ENCODE measurements at regions not wholly inside any gene's neighbourhood (a gene's known extent, or its start where the extent isn't known, plus 50 kb on each side); places are given as distances from the start of the nearest gene placed in this dataset.

GRCh38 chr18:29012364-29012763 lies 835.4 kb upstream of the CDH2 start:
- H3K27me3 Mint-ChIP-seq: no peaks in the 10 kb centered on the region
- H3K9me3 Mint-ChIP-seq: peaks cover 2 to 3% of the 10 kb centered on the region in 2 donors
- ATAC-seq (replicated peaks): peak in 1 of 2 donors; percentile 12
- DNase-seq: no peak
- H3K36me3 Mint-ChIP-seq: no peaks in the 10 kb centered on the region
- H3K4me1 Mint-ChIP-seq: no peaks in the 10 kb centered on the region
- no peak overlapping the region for H3K27ac Mint-ChIP-seq
- H3K4me3 Mint-ChIP-seq: no peak overlapping the region

- Mint-ChIP-seq H3K36me3 (no peaks in the 10 kb centered on the region), H3K4me1 (no peaks in the 10 kb centered on the region), H3K27ac (no peak overlapping the region), H3K4me3 (no peak overlapping the region), H3K9me3 (peaks cover 0 to 2% of the 10 kb centered on the region in 2 donors), H3K27me3 (no peaks in the 10 kb centered on the region)
- DNase-seq: no peak
- no peak for ATAC-seq (replicated peaks)
Observed at GRCh38 chr18:29009250-29009803, 832.4 kb upstream of the CDH2 start.

GRCh38 chr18:29008809-29009208 lies 831.9 kb upstream of the CDH2 start:
- Mint-ChIP-seq H3K4me3 (no peak overlapping the region), H3K27ac (no peak overlapping the region), H3K27me3 (no peaks in the 10 kb centered on the region), H3K4me1 (no peaks in the 10 kb centered on the region), H3K9me3 (peaks cover 0 to 2% of the 10 kb centered on the region in 2 donors), H3K36me3 (no peaks in the 10 kb centered on the region)
- no peak for DNase-seq
- ATAC-seq (replicated peaks): no peak

GRCh38 chr18:29007986-29008654 lies 831.2 kb upstream of the CDH2 start:
- DNase-seq (no peak), ATAC-seq (replicated peaks) (no peak)
- Mint-ChIP-seq H3K9me3 (peaks cover 0 to 2% of the 10 kb centered on the region in 2 donors), H3K4me1 (no peaks in the 10 kb centered on the region), H3K27me3 (no peaks in the 10 kb centered on the region), H3K36me3 (no peaks in the 10 kb centered on the region), H3K27ac (no peak overlapping the region), H3K4me3 (no peak overlapping the region)

GRCh38 chr18:29004921-29005320 lies 828.0 kb upstream of the CDH2 start:
- Mint-ChIP-seq H3K4me1 (no peaks in the 10 kb centered on the region), H3K4me3 (no peak overlapping the region), H3K9me3 (peaks cover 5% of the 10 kb centered on the region in 2 donors), H3K36me3 (no peaks in the 10 kb centered on the region), H3K27me3 (no peaks in the 10 kb centered on the region), H3K27ac (no peak overlapping the region)
- DNase-seq: no peak
- no peak for ATAC-seq (replicated peaks)

- Mint-ChIP-seq H3K27me3 (no peaks in the 10 kb centered on the region), H3K4me1 (no peaks in the 10 kb centered on the region), H3K9me3 (peaks cover 5% of the 10 kb centered on the region in 2 donors), H3K36me3 (no peaks in the 10 kb centered on the region), H3K4me3 (no peak overlapping the region), H3K27ac (no peak overlapping the region)
- ATAC-seq (replicated peaks): no peak
- DNase-seq: no peak
Observed at GRCh38 chr18:29003194-29003593, 826.3 kb upstream of the CDH2 start.

- Mint-ChIP-seq H3K27ac (no peak overlapping the region), H3K4me1 (no peaks in the 10 kb centered on the region), H3K4me3 (no peak overlapping the region), H3K36me3 (no peaks in the 10 kb centered on the region), H3K9me3 (peaks cover 5% of the 10 kb centered on the region in 2 donors), H3K27me3 (no peaks in the 10 kb centered on the region)
- ATAC-seq (replicated peaks) (no peak), DNase-seq (no peak)
Observed at GRCh38 chr18:29002747-29003146, 825.8 kb upstream of the CDH2 start.

GRCh38 chr18:28999726-29000125 lies 822.8 kb upstream of the CDH2 start:
- no peaks in the 10 kb centered on the region for H3K36me3 Mint-ChIP-seq
- no peaks in the 10 kb centered on the region for H3K27me3 Mint-ChIP-seq
- H3K4me3 Mint-ChIP-seq: no peak overlapping the region
- peaks cover 4 to 9% of the 10 kb centered on the region in 2 donors for H3K9me3 Mint-ChIP-seq
- no peak overlapping the region for H3K27ac Mint-ChIP-seq
- DNase-seq (no peak), ATAC-seq (replicated peaks) (no peak)
- no peaks in the 10 kb centered on the region for H3K4me1 Mint-ChIP-seq

GRCh38 chr18:28995319-28995718 lies 818.4 kb upstream of the CDH2 start:
- no peak overlapping the region for H3K4me3 Mint-ChIP-seq
- H3K4me1 Mint-ChIP-seq: no peaks in the 10 kb centered on the region
- no peaks in the 10 kb centered on the region for H3K27me3 Mint-ChIP-seq
- no peak for DNase-seq
- no peak for ATAC-seq (replicated peaks)
- no peaks in the 10 kb centered on the region for H3K36me3 Mint-ChIP-seq
- no peak overlapping the region for H3K27ac Mint-ChIP-seq
- peaks cover 3 to 7% of the 10 kb centered on the region in 2 donors for H3K9me3 Mint-ChIP-seq

- peaks cover 0 to 5% of the 10 kb centered on the region in 2 donors for H3K9me3 Mint-ChIP-seq
- H3K27ac Mint-ChIP-seq: no peak overlapping the region
- no peaks in the 10 kb centered on the region for H3K36me3 Mint-ChIP-seq
- DNase-seq (no peak), ATAC-seq (replicated peaks) (no peak)
- no peaks in the 10 kb centered on the region for H3K4me1 Mint-ChIP-seq
- no peaks in the 10 kb centered on the region for H3K27me3 Mint-ChIP-seq
- no peak overlapping the region for H3K4me3 Mint-ChIP-seq
Observed at GRCh38 chr18:28984731-28985130, 807.8 kb upstream of the CDH2 start.

- Mint-ChIP-seq H3K9me3 (peaks cover 3 to 9% of the 10 kb centered on the region in 2 donors), H3K27ac (no peak overlapping the region), H3K4me3 (no peak overlapping the region), H3K27me3 (no peaks in the 10 kb centered on the region), H3K4me1 (no peaks in the 10 kb centered on the region), H3K36me3 (no peaks in the 10 kb centered on the region)
- ATAC-seq (replicated peaks) (no peak), DNase-seq (no peak)
Observed at GRCh38 chr18:28974504-28974903, 797.6 kb upstream of the CDH2 start.

GRCh38 chr18:28973324-28973723 lies 796.4 kb upstream of the CDH2 start:
- H3K9me3 Mint-ChIP-seq: peaks cover 3 to 9% of the 10 kb centered on the region in 2 donors
- H3K4me3 Mint-ChIP-seq: no peak overlapping the region
- no peak for DNase-seq
- no peak for ATAC-seq (replicated peaks)
- H3K4me1 Mint-ChIP-seq: no peaks in the 10 kb centered on the region
- no peak overlapping the region for H3K27ac Mint-ChIP-seq
- H3K36me3 Mint-ChIP-seq: no peaks in the 10 kb centered on the region
- no peaks in the 10 kb centered on the region for H3K27me3 Mint-ChIP-seq

GRCh38 chr18:28972333-28972907 lies 795.5 kb upstream of the CDH2 start:
- no peak for ATAC-seq (replicated peaks)
- Mint-ChIP-seq H3K9me3 (peaks cover 3 to 9% of the 10 kb centered on the region in 2 donors), H3K36me3 (no peaks in the 10 kb centered on the region), H3K4me1 (no peaks in the 10 kb centered on the region), H3K27me3 (no peaks in the 10 kb centered on the region), H3K27ac (no peak overlapping the region), H3K4me3 (no peak overlapping the region)
- DNase-seq: no peak

GRCh38 chr18:28963481-28963880 lies 786.6 kb upstream of the CDH2 start:
- no peaks in the 10 kb centered on the region for H3K4me1 Mint-ChIP-seq
- no peak for DNase-seq

GRCh38 chr18:28961669-28962228 lies 784.8 kb upstream of the CDH2 start:
- Mint-ChIP-seq H3K9me3 (peaks cover 0 to 2% of the 10 kb centered on the region in 2 donors), H3K27ac (no peak overlapping the region), H3K27me3 (no peaks in the 10 kb centered on the region), H3K36me3 (no peaks in the 10 kb centered on the region), H3K4me3 (no peak overlapping the region), H3K4me1 (no peaks in the 10 kb centered on the region)
- DNase-seq (no peak), ATAC-seq (replicated peaks) (no peak)

More at GRCh38 chr18:28963481-28963880, 786.6 kb upstream of the CDH2 start:
- no peaks in the 10 kb centered on the region for H3K27me3 Mint-ChIP-seq
- no peaks in the 10 kb centered on the region for H3K36me3 Mint-ChIP-seq
- peaks cover 0 to 2% of the 10 kb centered on the region in 2 donors for H3K9me3 Mint-ChIP-seq
- ATAC-seq (replicated peaks): no peak
- H3K27ac Mint-ChIP-seq: no peak overlapping the region
- no peak overlapping the region for H3K4me3 Mint-ChIP-seq
